Heart right ventricle (tissue), 16 donors: ENCODE measurements at regions not wholly inside any gene's neighbourhood (a gene's known extent, or its start where the extent isn't known, plus 50 kb on each side); places are given as distances from the start of the nearest gene placed in this dataset.

ENCODE experiments used
- ATAC-seq, 8 donors: fragments of 200-7000 bp; cut with Tn5 transposase; one replicate each; pipeline ENCODE4 v1.9.1; 2020; ENCODE audit warnings: mild to moderate bottlenecking in 8 of 8, moderate library complexity in 8 of 8, moderate number of reproducible peaks in 1 of 8
- DNase-seq, 2 donors: peaks; one replicate each; pipeline ENCODE4 v3.0.0-alpha.2; 2020
- H3K27ac ChIP-seq, 10 donors: fragments of 200-600 bp; sonication (generic) in 2 of 10; one replicate each; pipeline versions ENCODE4 v1.5.0 to v1.8.0; 2020 to 2022; ENCODE audit warnings: mild to moderate bottlenecking in 3 of 10
- H3K27me3 ChIP-seq, 7 donors: fragments of 200-600 bp; one replicate each; pipeline ENCODE4 v1.8.0; 2021 to 2022; ENCODE audit warnings: mild to moderate bottlenecking in 2 of 7
- H3K36me3 ChIP-seq, 9 donors: fragments of 200-600 bp; sonication (generic) in 1 of 9; one replicate each; pipeline versions ENCODE4 v1.5.0 to v1.8.0; 2020 to 2022; ENCODE audit warnings: mild to moderate bottlenecking in 2 of 9
- H3K4me1 ChIP-seq, 9 donors: fragments of 200-600 bp; sonication (generic) in 1 of 9; one replicate each; pipeline versions ENCODE4 v1.5.0 to v1.8.0; 2020 to 2022; ENCODE audit warnings: mild to moderate bottlenecking in 4 of 9
- H3K4me3 ChIP-seq, 10 donors: fragments of 200-600 bp; sonication (generic) in 2 of 10; one replicate each; pipeline versions ENCODE4 v1.5.0 to v1.8.0; 2020 to 2022; ENCODE audit warnings: mild to moderate bottlenecking in 7 of 10, moderate library complexity in 2 of 10
- H3K9me3 ChIP-seq, 11 donors: fragments of 200-600 bp in 10 of 11; sonication (generic) in 2 of 11; one replicate each; pipeline versions ENCODE4 v1.5.0 to v1.8.0; 2013 to 2022; ENCODE audit warnings: mild to moderate bottlenecking in 2 of 11, control low read depth in 1 of 11, moderate library complexity in 1 of 11
- WGBS, 2 donors: extraction: QIAGEN DNeasy Blood & Tissue Kit; methylation state at CpG; one replicate each; pipeline ENCODE4 v1.1.7; 2013; ENCODE audit warnings: inconsistent platforms in 1 of 2; 5-methylcytosine and 5-hydroxymethylcytosine counted together
- intact Hi-C, 10 donors: fragments of 100-400 bp; cut with DNase I; formaldehyde crosslinking; loops; one replicate each; pipeline versions ENCODE4 v1.11.1 to v1.14.2; 2022
- TF ChIP-seq, protein P1 (sequence below), 9 donors: fragments of 200-600 bp; sonication (generic) in 2 of 9; IDR thresholded peaks; one replicate each; pipeline versions ENCODE4 v1.5.0 to v1.8.0; 2021 to 2022; ENCODE audit warnings: antibody characterized with exemption in 9 of 9, mild to moderate bottlenecking in 5 of 9, moderate library complexity in 1 of 9
- donor health status: Arrhythmogenic right ventricular cardiomyopathy.
- donor health status: ischemic (EF 13 %, LVEDD 7.1; RV severe dilation, severe dysfunction).
- donor health status: healthy with polysubstance abuse.
- donor health status: DM: no; HTN: yes; CAD: no.
- donor health status: DM: no; HTN: no; CAD: no.
- donor health status: ischemic (EF 25% LVEDD 6.9; RV normal size, moderate dysfunction).
- donor health status: ischemic (EF 25% LVEDD 5.7; RV mildly dilated, moderate dysfunction).
- donor health status: healthy.
- donor health status: DM: yes; HTN: yes; CAD: no.
- donor health status: Ischemic cardiomyopathy.
- donor health status: ischemic (EF 35%, LVEDD 5.7; RV mildly dilated, moderate dysfunction).
- donor health status: nonischemic (EF 11% LVEDD 7.7; RV severe dilation, severe dysfunction).
- donor health status: DM: yes; HTN: yes; CAD: no.
- donor health status: PGD.
- donor health status: ischemic (EF 29% LVEDD 5.4; RV normal size, mild dysfunction).
- donor health status: nonischemic (EF 23%, LVEDD 6.1; RV moderate dilation, normal function).

DNA sequence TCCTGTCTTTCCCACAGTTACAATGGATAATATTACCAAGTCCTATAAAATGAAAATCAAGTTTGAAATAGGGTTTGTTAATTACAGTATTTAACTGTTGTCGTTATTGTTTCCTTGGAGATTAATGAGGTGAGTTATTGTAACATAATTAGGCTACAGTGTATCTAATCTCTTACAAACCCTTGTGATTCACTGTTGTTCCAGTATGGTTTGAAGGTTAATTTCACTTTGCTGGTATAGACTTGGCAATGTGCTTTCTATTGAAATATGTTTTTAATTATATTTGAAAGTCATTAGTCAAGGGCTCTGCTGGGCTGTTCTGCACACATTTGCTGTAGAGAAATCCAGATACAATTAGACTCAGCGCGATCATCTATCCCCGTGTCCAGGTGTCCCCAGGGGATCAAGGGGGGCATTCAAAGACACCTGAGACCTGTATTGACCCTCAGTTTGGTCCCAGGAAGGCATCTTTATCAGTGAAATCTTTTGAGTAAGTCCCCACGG lies 624.6 kb upstream of the EEF2KMT start:
- ATAC-seq (no peak), DNase-seq (no peak)
- Histone ChIP-seq H3K9me3 (peaks cover 0 to 13% (median 0%) of the 10 kb centered on the region in 11 donors), H3K4me3 (no peak overlapping the region), H3K27ac (no peak overlapping the region), H3K36me3 (no peaks in the 10 kb centered on the region), H3K27me3 (no peaks in the 10 kb centered on the region), H3K4me1 (no peaks in the 10 kb centered on the region)
- intact Hi-C loops: no loop called here
- TF ChIP-seq, protein P1, sequence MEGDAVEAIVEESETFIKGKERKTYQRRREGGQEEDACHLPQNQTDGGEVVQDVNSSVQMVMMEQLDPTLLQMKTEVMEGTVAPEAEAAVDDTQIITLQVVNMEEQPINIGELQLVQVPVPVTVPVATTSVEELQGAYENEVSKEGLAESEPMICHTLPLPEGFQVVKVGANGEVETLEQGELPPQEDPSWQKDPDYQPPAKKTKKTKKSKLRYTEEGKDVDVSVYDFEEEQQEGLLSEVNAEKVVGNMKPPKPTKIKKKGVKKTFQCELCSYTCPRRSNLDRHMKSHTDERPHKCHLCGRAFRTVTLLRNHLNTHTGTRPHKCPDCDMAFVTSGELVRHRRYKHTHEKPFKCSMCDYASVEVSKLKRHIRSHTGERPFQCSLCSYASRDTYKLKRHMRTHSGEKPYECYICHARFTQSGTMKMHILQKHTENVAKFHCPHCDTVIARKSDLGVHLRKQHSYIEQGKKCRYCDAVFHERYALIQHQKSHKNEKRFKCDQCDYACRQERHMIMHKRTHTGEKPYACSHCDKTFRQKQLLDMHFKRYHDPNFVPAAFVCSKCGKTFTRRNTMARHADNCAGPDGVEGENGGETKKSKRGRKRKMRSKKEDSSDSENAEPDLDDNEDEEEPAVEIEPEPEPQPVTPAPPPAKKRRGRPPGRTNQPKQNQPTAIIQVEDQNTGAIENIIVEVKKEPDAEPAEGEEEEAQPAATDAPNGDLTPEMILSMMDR (IDR thresholded peaks at IDR 0.05): no peak
- 77 to 82% methylated on average over 5 of the region's 5 CpGs for WGBS, 2 donors

- H3K4me3 ChIP-seq: no peak overlapping the region
These were observed 617.6 kb upstream of the EEF2KMT start for GRCh38 chr16:5715155-5715554.

GRCh38 chr16:5709889-5710288 lies 612.3 kb upstream of the EEF2KMT start:
- no peak overlapping the region for H3K27ac ChIP-seq
- H3K9me3 ChIP-seq: peaks cover 0 to 21% (median 0%) of the 10 kb centered on the region in 11 donors
- H3K4me3 ChIP-seq: no peak overlapping the region
- 56 to 59% methylated on average over 6 of the region's 6 CpGs for WGBS, 2 donors
- H3K4me1 ChIP-seq: no peaks in the 10 kb centered on the region
- DNase-seq (no peak), ATAC-seq (no peak)
- intact Hi-C loops: no loop called here
- no peaks in the 10 kb centered on the region for H3K27me3 ChIP-seq
- TF ChIP-seq, protein P1 (IDR thresholded peaks at IDR 0.05): no peak
- H3K36me3 ChIP-seq: no peaks in the 10 kb centered on the region

More at GRCh38 chr16:5715155-5715554, 617.6 kb upstream of the EEF2KMT start:
- ATAC-seq (no peak), DNase-seq (no peak)
- no peaks in the 10 kb centered on the region for H3K36me3 ChIP-seq
- peaks cover 0 to 16% (median 0%) of the 10 kb centered on the region in 11 donors for H3K9me3 ChIP-seq
- H3K27me3 ChIP-seq: no peaks in the 10 kb centered on the region
- H3K27ac ChIP-seq: no peak overlapping the region
- intact Hi-C loops: no loop called here
- WGBS, 2 donors: 51 to 56% methylated on average over 2 of the region's 2 CpGs
- no peaks in the 10 kb centered on the region for H3K4me1 ChIP-seq
- TF ChIP-seq, protein P1 (IDR thresholded peaks at IDR 0.05): no peak

- Histone ChIP-seq H3K27me3 (no peaks in the 10 kb centered on the region), H3K27ac (no peak overlapping the region), H3K9me3 (peaks cover 0 to 42% (median 0%) of the 10 kb centered on the region in 11 donors), H3K4me1 (no peaks in the 10 kb centered on the region), H3K36me3 (no peaks in the 10 kb centered on the region), H3K4me3 (no peak overlapping the region)
- ATAC-seq (no peak), DNase-seq (no peak)
- 62 to 68% methylated on average over 6 of the region's 6 CpGs for WGBS, 2 donors
- TF ChIP-seq, protein P1 (IDR thresholded peaks at IDR 0.05): no peak
- intact Hi-C loops: no loop called here
These were observed 608.6 kb upstream of the EEF2KMT start for GRCh38 chr16:5706211-5706610.
